CD4-positive, alpha-beta T cell (primary cell): ENCODE measurements at regions not wholly inside any gene's neighbourhood (a gene's known extent, or its start where the extent isn't known, plus 50 kb on each side); places are given as distances from the start of the nearest gene placed in this dataset.

ENCODE experiments used
- ATAC-seq: fragments of 200-7000 bp; cut with Tn5 transposase; one replicate; pipeline ENCODE4 v1.10.0; 2022; ENCODE audit warnings: mild to moderate bottlenecking; ENCODE audit not compliant: poor library complexity
- CTCF ChIA-PET: fragments of 350-600 bp; sonication (Branson Sonifier 250); formaldehyde crosslinking; loops from one replicate; lab custom pipeline; 2021; ENCODE audit warnings: antibody characterized with exemption, inconsistent platforms; lab: Charles Lee
- POLR2A ChIA-PET: fragments of 350-600 bp; sonication (Branson Sonifier 250); formaldehyde crosslinking; loops from one replicate; lab custom pipeline; 2021; ENCODE audit warnings: antibody characterized with exemption, inconsistent platforms; lab: Charles Lee
- DNase-seq, 14 experiments: peaks; one replicate each; pipeline ENCODE4 v3.0.0-alpha.2; 2013 to 2020; ENCODE audit warnings: mixed read lengths in 2 of 14
- H3K27ac ChIP-seq, 2 donors: one replicate each; pipeline versions ENCODE4 v1.5.1 to v1.7.0; 2013; ENCODE audit warnings: low read length in 2 of 2, low read depth in 1 of 2, mild to moderate bottlenecking in 1 of 2
- H3K27me3 ChIP-seq, 2 experiments: 1 replicate in 1 of 2; 2 replicates in 1 of 2; pipeline versions ENCODE4 v1.6.1 to v1.7.0; 2013; ENCODE audit warnings: low read length in 2 of 2, control low read depth in 1 of 2, mild to moderate bottlenecking in 1 of 2, moderate library complexity in 1 of 2; ENCODE audit not compliant: insufficient read depth in 2 of 2, control insufficient read depth in 1 of 2
- H3K36me3 ChIP-seq: one replicate; pipeline ENCODE4 v1.6.1; 2013; ENCODE audit warnings: low read length, control low read depth; ENCODE audit not compliant: insufficient read depth
- H3K4me1 ChIP-seq: one replicate; pipeline ENCODE4 v1.6.1; 2013; ENCODE audit warnings: low read length, control low read depth; ENCODE audit not compliant: insufficient read depth
- H3K4me3 ChIP-seq: one replicate; pipeline ENCODE4 v1.5.1; 2013; ENCODE audit warnings: mild to moderate bottlenecking, low read length, moderate library complexity
- H3K9me3 ChIP-seq, 2 experiments: 1 replicate in 1 of 2; 2 replicates in 1 of 2; pipeline versions ENCODE4 v1.6.1 to v1.7.0; 2013; ENCODE audit warnings: low read length in 2 of 2, mild to moderate bottlenecking in 2 of 2, control low read depth in 1 of 2, moderate library complexity in 1 of 2; ENCODE audit not compliant: control insufficient read depth in 1 of 2, insufficient read depth in 1 of 2
- H3K27ac Mint-ChIP-seq: one replicate; pipeline ENCODE4 v1.8.0; 2020; ENCODE audit warnings: mixed read lengths
- H3K27me3 Mint-ChIP-seq: one replicate; pipeline ENCODE4 v1.8.0; 2021; ENCODE audit warnings: mixed read lengths
- H3K36me3 Mint-ChIP-seq: one replicate; pipeline ENCODE4 v1.8.0; 2021; ENCODE audit warnings: low read depth, mixed read lengths
- H3K4me1 Mint-ChIP-seq: one replicate; pipeline ENCODE4 v1.8.0; 2021; ENCODE audit warnings: low read depth, mixed read lengths
- H3K4me3 Mint-ChIP-seq: one replicate; pipeline ENCODE4 v1.8.0; 2020; ENCODE audit warnings: mild to moderate bottlenecking, mixed read lengths
- H3K9me3 Mint-ChIP-seq: one replicate; pipeline ENCODE4 v1.8.0; 2020; ENCODE audit warnings: mixed read lengths
- CTCF ChIP-seq: fragments of 200-600 bp; IDR thresholded peaks from one replicate; pipeline ENCODE4 v1.8.0; 2022; ENCODE audit warnings: antibody characterized with exemption, mild to moderate bottlenecking
- intact Hi-C, 2 experiments: fragments of 100-400 bp; cut with DNase I in 1 of 2; cut with micrococcal nuclease in 1 of 2; formaldehyde crosslinking; loops; one replicate each; pipeline versions ENCODE4 v1.15.1 to v1.9.0; 2023 to 2025; cut with DNase I, micrococcal nuclease

GRCh38 chr10:130756651-130757050 is 554.9 kb downstream of the TCERG1L start:
- Mint-ChIP-seq H3K4me3 (no peak overlapping the region), H3K4me1 (no peaks in the 10 kb centered on the region)
- POLR2A ChIA-PET, result no interaction called here

GRCh38 chr10:130757271-130757670 is 554.2 kb downstream of the TCERG1L start:
- DNase-seq, result no peak
- H3K9me3 ChIP-seq, result peaks cover 8 to 36% of the 10 kb centered on the region in 2 experiments
- H3K36me3 Mint-ChIP-seq, result no peaks in the 10 kb centered on the region
- intact Hi-C loops, result no loop called here
- peaks cover 4% of the 10 kb centered on the region for H3K9me3 Mint-ChIP-seq
- H3K4me3 ChIP-seq, result no peak overlapping the region
- no peak for TF ChIP-seq CTCF
- H3K4me1 ChIP-seq, result no peaks in the 10 kb centered on the region
- no peaks in the 10 kb centered on the region for H3K4me1 Mint-ChIP-seq
- H3K27me3 ChIP-seq, result no peaks in the 10 kb centered on the region
- no peak overlapping the region for H3K27ac Mint-ChIP-seq
- no peak overlapping the region for H3K4me3 Mint-ChIP-seq
- POLR2A ChIA-PET, result no interaction called here
- no peak overlapping the region for H3K27ac ChIP-seq
- H3K36me3 ChIP-seq, result no peaks in the 10 kb centered on the region
- CTCF ChIA-PET, result no interaction called here
- H3K27me3 Mint-ChIP-seq, result no peaks in the 10 kb centered on the region
- ATAC-seq, result no peak

More at GRCh38 chr10:130756651-130757050, 554.9 kb downstream of the TCERG1L start:
- Mint-ChIP-seq H3K27me3 (no peaks in the 10 kb centered on the region), H3K36me3 (no peaks in the 10 kb centered on the region), H3K27ac (no peak overlapping the region), H3K9me3 (peaks cover 4% of the 10 kb centered on the region)
- Histone ChIP-seq H3K4me3 (no peak overlapping the region), H3K27me3 (no peaks in the 10 kb centered on the region), H3K27ac (no peak overlapping the region), H3K36me3 (no peaks in the 10 kb centered on the region), H3K4me1 (no peaks in the 10 kb centered on the region), H3K9me3 (peaks cover 8 to 30% of the 10 kb centered on the region in 2 experiments)
- no peak for TF ChIP-seq CTCF
- CTCF ChIA-PET, result no interaction called here
- DNase-seq (peak in 1 of 14 experiments; percentile 27), ATAC-seq (no peak)
- intact Hi-C loops, result no loop called here

- H3K4me3 Mint-ChIP-seq, result no peak overlapping the region
- ChIA-PET CTCF (no interaction called here), POLR2A (no interaction called here)
- H3K27ac Mint-ChIP-seq, result no peak overlapping the region
- H3K9me3 Mint-ChIP-seq, result peaks cover 4% of the 10 kb centered on the region
- ATAC-seq (no peak), DNase-seq (peak in 1 of 14 experiments; percentile 12)
- H3K4me1 Mint-ChIP-seq, result no peaks in the 10 kb centered on the region
- H3K4me3 ChIP-seq, result no peak overlapping the region
- no peaks in the 10 kb centered on the region for H3K4me1 ChIP-seq
- H3K27ac ChIP-seq, result no peak overlapping the region
- no peaks in the 10 kb centered on the region for H3K27me3 ChIP-seq
- H3K36me3 ChIP-seq, result no peaks in the 10 kb centered on the region
- H3K9me3 ChIP-seq, result peaks cover 8 to 39% of the 10 kb centered on the region in 2 experiments
- intact Hi-C loops, result no loop called here
- no peaks in the 10 kb centered on the region for H3K36me3 Mint-ChIP-seq
- no peaks in the 10 kb centered on the region for H3K27me3 Mint-ChIP-seq
- no peak for TF ChIP-seq CTCF
These were observed 553.6 kb downstream of the TCERG1L start for GRCh38 chr10:130757821-130758489.
